ENCODE measurements at regions not wholly inside any gene's neighbourhood (a gene's known extent, or its start where the extent isn't known, plus 50 kb on each side); places are given as distances from the start of the nearest gene placed in this dataset.

- no peak overlapping the region for H3K4me3 Mint-ChIP-seq
- peaks cover 3% of the 10 kb centered on the region for H3K27me3 Mint-ChIP-seq (ENCODE audit: low read depth, poor library complexity)
- TF ChIP-seq CTCF (IDR thresholded peaks at IDR 0.05) = no peak
- H3K9me3 Mint-ChIP-seq = no peaks in the 10 kb centered on the region
- DNase-seq = no peak
- H3K27ac Mint-ChIP-seq = no peak overlapping the region
- H3K36me3 Mint-ChIP-seq (ENCODE audit: low read depth) = no peaks in the 10 kb centered on the region
- no peaks in the 10 kb centered on the region for H3K4me1 Mint-ChIP-seq
Measured at GRCh38 chr1:98068016-98068415, 147.2 kb upstream of the DPYD start.

- Mint-ChIP-seq H3K27ac (no peak overlapping the region), H3K9me3 (no peaks in the 10 kb centered on the region), H3K4me1 (no peaks in the 10 kb centered on the region), H3K36me3 (ENCODE audit: low read depth) (no peaks in the 10 kb centered on the region), H3K4me3 (no peak overlapping the region), H3K27me3 (ENCODE audit: low read depth, poor library complexity) (peaks cover 3% of the 10 kb centered on the region)
- DNase-seq = no peak
- no peak for TF ChIP-seq CTCF (IDR thresholded peaks at IDR 0.05)
Measured at GRCh38 chr1:98066911-98067310, 146.1 kb upstream of the DPYD start.

- Mint-ChIP-seq H3K9me3 (no peaks in the 10 kb centered on the region), H3K4me1 (peaks cover 7% of the 10 kb centered on the region), H3K4me3 (no peak overlapping the region), H3K36me3 (ENCODE audit: low read depth) (no peaks in the 10 kb centered on the region), H3K27me3 (ENCODE audit: low read depth, poor library complexity) (no peaks in the 10 kb centered on the region), H3K27ac (no peak overlapping the region)
- DNase-seq = no peak
- TF ChIP-seq CTCF (IDR thresholded peaks at IDR 0.05) = no peak
Measured at GRCh38 chr1:98059620-98060019, 138.8 kb upstream of the DPYD start.

- Mint-ChIP-seq H3K36me3 (ENCODE audit: low read depth) (no peaks in the 10 kb centered on the region), H3K4me3 (no peak overlapping the region), H3K4me1 (peaks cover 11% of the 10 kb centered on the region), H3K27me3 (ENCODE audit: low read depth, poor library complexity) (peaks cover 7% of the 10 kb centered on the region), H3K9me3 (no peaks in the 10 kb centered on the region), H3K27ac (no peak overlapping the region)
- TF ChIP-seq CTCF (IDR thresholded peaks at IDR 0.05) = no peak
- no peak for DNase-seq
Measured at GRCh38 chr1:98058676-98059075, 137.8 kb upstream of the DPYD start.

GRCh38 chr1:98057236-98057910 lies 136.5 kb upstream of the DPYD start:
- TF ChIP-seq CTCF (IDR thresholded peaks at IDR 0.05) = no peak
- Mint-ChIP-seq H3K27me3 (ENCODE audit: low read depth, poor library complexity) (peaks cover 20% of the 10 kb centered on the region), H3K9me3 (no peaks in the 10 kb centered on the region), H3K4me1 (peaks cover 18% of the 10 kb centered on the region), H3K36me3 (ENCODE audit: low read depth) (no peaks in the 10 kb centered on the region), H3K27ac (no peak overlapping the region), H3K4me3 (no peak overlapping the region)
- no peak for DNase-seq

GRCh38 chr1:98056781-98057180 lies 135.9 kb upstream of the DPYD start:
- no peak overlapping the region for H3K27ac Mint-ChIP-seq
- TF ChIP-seq CTCF (IDR thresholded peaks at IDR 0.05) = no peak
- H3K4me3 Mint-ChIP-seq = no peak overlapping the region
- no peaks in the 10 kb centered on the region for H3K9me3 Mint-ChIP-seq
- DNase-seq = no peak
- H3K36me3 Mint-ChIP-seq (ENCODE audit: low read depth) = no peaks in the 10 kb centered on the region
- peaks cover 18% of the 10 kb centered on the region for H3K4me1 Mint-ChIP-seq
- peaks cover 25% of the 10 kb centered on the region for H3K27me3 Mint-ChIP-seq (ENCODE audit: low read depth, poor library complexity)
